H1 (cell line): ENCODE measurements at regions not wholly inside any gene's neighbourhood (a gene's known extent, or its start where the extent isn't known, plus 50 kb on each side); places are given as distances from the start of the nearest gene placed in this dataset.

Experiments used
- CTCF ChIA-PET: fragments of 300-600 bp; sonication (Branson Sonifier 250); formaldehyde crosslinking; loops from one replicate; lab custom pipeline; 2021; ENCODE audit not compliant: partially characterized antibody; lab: Charles Lee
- POLR2A ChIA-PET: fragments of 300-600 bp; sonication (Branson Sonifier 250); formaldehyde crosslinking; loops from one replicate; lab custom pipeline; 2021; ENCODE audit warnings: inconsistent platforms; ENCODE audit not compliant: partially characterized antibody; lab: Charles Lee
- DNase-seq, 2 experiments: peaks; one replicate each; pipeline versions ENCODE4 v3.0.0 to v3.0.0-alpha.2; 2010 to 2022; ENCODE audit warnings: low spot score in 2 of 2, low read depth in 1 of 2, mixed read lengths in 1 of 2
- FAIRE-seq: peaks from 2 replicates; lab custom pipeline; 2011; peaks lifted over from hg19 to GRCh38; lab: Jason Lieb, UNC
- H2AFZ ChIP-seq: 2 replicates; pipeline ENCODE4 v1.8.1; 2012; ENCODE audit warnings: low read length, inconsistent platforms
- H2AK5ac ChIP-seq: 2 replicates; pipeline ENCODE4 v1.6.1; 2013; ENCODE audit warnings: low read depth, low read length
- H2BK120ac ChIP-seq: replicated peaks from 2 replicates; pipeline ENCODE3; 2013; ENCODE audit warnings: low read depth, low read length, inconsistent platforms
- H2BK12ac ChIP-seq: 2 replicates; pipeline ENCODE4 v1.6.1; 2013; ENCODE audit warnings: low read depth, low read length
- H2BK15ac ChIP-seq: 2 replicates; pipeline ENCODE4 v1.6.1; 2013; ENCODE audit warnings: low read length
- H2BK20ac ChIP-seq: 2 replicates; pipeline ENCODE4 v1.6.1; 2013; ENCODE audit warnings: low read length
- H2BK5ac ChIP-seq: 2 replicates; pipeline ENCODE4 v1.6.1; 2013; ENCODE audit warnings: low read depth, low read length
- H3K14ac ChIP-seq: 2 replicates; pipeline ENCODE4 v1.6.1; 2013; ENCODE audit warnings: inconsistent platforms; ENCODE audit not compliant: insufficient read length
- H3K18ac ChIP-seq: 2 replicates; pipeline ENCODE4 v1.6.1; 2013; ENCODE audit warnings: low read length; ENCODE audit errors: extremely low read depth
- H3K23ac ChIP-seq: 2 replicates; pipeline ENCODE4 v1.6.1; 2013; ENCODE audit warnings: inconsistent platforms; ENCODE audit not compliant: insufficient read length
- H3K23me2 ChIP-seq: 2 replicates; pipeline ENCODE4 v1.6.1; 2013; ENCODE audit warnings: low read depth, low read length
- H3K27ac ChIP-seq: 2 replicates; pipeline ENCODE4 v1.6.1; 2011; ENCODE audit warnings: low read depth, low read length, inconsistent platforms
- H3K27me3 ChIP-seq, 4 experiments: replicated peaks in 1 of 4; 1 replicate in 1 of 4; 2 replicates in 3 of 4; pipeline versions ENCODE4 v1.6.1 to v1.8.1; 2011 to 2013; ENCODE audit warnings: low read length in 3 of 4, mild to moderate bottlenecking in 3 of 4, inconsistent platforms in 2 of 4, mixed read lengths in 2 of 4, moderate library complexity in 1 of 4; ENCODE audit not compliant: control insufficient read depth in 3 of 4, insufficient read depth in 3 of 4; ENCODE audit errors: extremely low read depth in 1 of 4
- H3K36me3 ChIP-seq, 4 experiments: 2 replicates each; pipeline versions ENCODE4 v1.6.1 to v1.8.1; 2011 to 2013; ENCODE audit warnings: mild to moderate bottlenecking in 4 of 4, low read length in 3 of 4, moderate library complexity in 2 of 4, control low read depth in 1 of 4, inconsistent platforms in 1 of 4; ENCODE audit not compliant: insufficient read depth in 4 of 4, control insufficient read depth in 2 of 4
- H3K4ac ChIP-seq: replicated peaks from 2 replicates; pipeline ENCODE3; 2013; ENCODE audit warnings: low read length, low read depth, mixed read lengths, inconsistent platforms; ENCODE audit not compliant: insufficient read length
- H3K4me1 ChIP-seq, 4 experiments: replicated peaks in 1 of 4; 1 replicate in 1 of 4; 2 replicates in 3 of 4; pipeline versions ENCODE4 v1.6.1 to v1.8.1; 2011 to 2013; ENCODE audit warnings: low read length in 3 of 4, inconsistent platforms in 2 of 4, mixed read lengths in 1 of 4; ENCODE audit not compliant: insufficient read depth in 4 of 4, control insufficient read depth in 3 of 4
- H3K4me2 ChIP-seq, 2 experiments: 2 replicates each; pipeline versions ENCODE4 v1.6.1 to v1.8.1; 2011 to 2013; ENCODE audit warnings: low read depth in 2 of 2, low read length in 2 of 2, control low read depth in 1 of 2, inconsistent platforms in 1 of 2, mild to moderate bottlenecking in 1 of 2; ENCODE audit not compliant: insufficient read depth in 1 of 2
- H3K4me3 ChIP-seq, 4 experiments: fragments of 200-600, 300-600 bp in 1 of 4; sonication (generic), shearing (Covaris generic), sonication (Bioruptor Twin) in 1 of 4; 2 replicates each; pipeline versions ENCODE4 v1.5.1 to v1.8.1; 2011 to 2016; ENCODE audit warnings: low read length in 4 of 4, low read depth in 3 of 4, control low read depth in 2 of 4, inconsistent platforms in 2 of 4, mild to moderate bottlenecking in 2 of 4, mixed read lengths in 1 of 4, moderate library complexity in 1 of 4; ENCODE audit not compliant: insufficient read depth in 2 of 4; ENCODE audit errors: extremely low read depth in 1 of 4
- H3K56ac ChIP-seq: replicated peaks from 2 replicates; pipeline ENCODE3; 2013; ENCODE audit warnings: low read depth, mild to moderate bottlenecking, mixed read lengths, low read length, inconsistent platforms; ENCODE audit not compliant: insufficient read length
- H3K79me1 ChIP-seq: 2 replicates; pipeline ENCODE4 v1.6.1; 2013; ENCODE audit warnings: low read depth, low read length, control low read depth
- H3K79me2 ChIP-seq, 2 experiments: 2 replicates each; pipeline versions ENCODE4 v1.6.1 to v1.8.1; 2012 to 2013; ENCODE audit warnings: low read length in 2 of 2, mild to moderate bottlenecking in 2 of 2, inconsistent platforms in 1 of 2; ENCODE audit not compliant: insufficient read depth in 2 of 2, control insufficient read depth in 1 of 2
- H3K9ac ChIP-seq, 4 experiments: replicated peaks in 1 of 4; 1 replicate in 1 of 4; 2 replicates in 3 of 4; pipeline versions ENCODE4 v1.6.1 to v1.8.1; 2011 to 2013; ENCODE audit warnings: low read depth in 3 of 4, low read length in 3 of 4, control low read depth in 2 of 4, mild to moderate bottlenecking in 2 of 4, moderate library complexity in 2 of 4, inconsistent platforms in 1 of 4; ENCODE audit errors: extremely low read depth in 1 of 4
- H3K9me3 ChIP-seq, 2 experiments: 2 replicates each; pipeline versions ENCODE4 v1.6.1 to v1.8.1; 2012 to 2013; ENCODE audit warnings: mild to moderate bottlenecking in 2 of 2, moderate library complexity in 2 of 2, control low read depth in 1 of 2, inconsistent platforms in 1 of 2, low read depth in 1 of 2, low read length in 1 of 2, mixed read lengths in 1 of 2; ENCODE audit not compliant: insufficient read depth in 2 of 2
- H4K20me1 ChIP-seq, 2 experiments: replicated peaks in 1 of 2; 2 replicates each; pipeline versions ENCODE3 to v1.8.1; 2011 to 2013; ENCODE audit warnings: inconsistent platforms in 2 of 2, low read length in 2 of 2, mild to moderate bottlenecking in 1 of 2; ENCODE audit not compliant: insufficient read depth in 2 of 2, control insufficient read depth in 1 of 2
- H4K5ac ChIP-seq: 2 replicates; pipeline ENCODE4 v1.6.1; 2013; ENCODE audit warnings: low read length, low read depth, mixed read lengths, inconsistent platforms; ENCODE audit not compliant: insufficient read length
- H4K8ac ChIP-seq: 2 replicates; pipeline ENCODE4 v1.8.0; 2013; ENCODE audit warnings: mild to moderate bottlenecking, moderate library complexity, low read length, inconsistent platforms; ENCODE audit not compliant: insufficient read depth; ENCODE audit errors: extremely low read depth
- H4K91ac ChIP-seq: replicated peaks from 2 replicates; pipeline ENCODE3; 2013; ENCODE audit warnings: low read length, mixed read lengths, inconsistent platforms; ENCODE audit not compliant: insufficient read length
- CREB1 ChIP-seq: IDR thresholded peaks from 2 replicates; pipeline ENCODE4 v1.6.1; 2012; ENCODE audit warnings: inconsistent platforms
- MAX ChIP-seq: IDR thresholded peaks from 2 replicates; pipeline ENCODE4 v1.6.1; 2012; ENCODE audit warnings: inconsistent platforms
- NRF1 ChIP-seq: IDR thresholded peaks from 2 replicates; pipeline ENCODE4 v1.6.1; 2011; ENCODE audit warnings: mild to moderate bottlenecking, low read depth, low read length, improper control_type of control experiment
- POU5F1 ChIP-seq: IDR thresholded peaks from 2 replicates; pipeline ENCODE4 v1.6.1; 2011; ENCODE audit warnings: low read depth, mild to moderate bottlenecking, low read length, moderate library complexity
- RFX5 ChIP-seq: IDR thresholded peaks from 2 replicates; pipeline ENCODE4 v1.6.1; 2011; ENCODE audit warnings: low read depth, low read length, improper control_type of control experiment, borderline replicate concordance
- RXRA ChIP-seq: IDR thresholded peaks from 2 replicates; pipeline ENCODE4 v1.6.1; 2011; ENCODE audit warnings: low read depth, mild to moderate bottlenecking, low read length, moderate library complexity; ENCODE audit not compliant: insufficient read depth
- SP2 ChIP-seq: IDR thresholded peaks from 2 replicates; pipeline ENCODE4 v1.6.1; 2012; ENCODE audit warnings: mild to moderate bottlenecking, low read length, inconsistent platforms
- SP4 ChIP-seq: IDR thresholded peaks from 2 replicates; pipeline ENCODE4 v1.6.1; 2012; ENCODE audit warnings: low read length, inconsistent platforms
- TAF7 ChIP-seq: optimal IDR thresholded peaks from 2 replicates; pipeline ENCODE3; 2011; ENCODE audit warnings: low read depth, mild to moderate bottlenecking, inconsistent platforms, low read length, moderate library complexity, borderline replicate concordance
- TEAD4 ChIP-seq: IDR thresholded peaks from 2 replicates; pipeline ENCODE4 v1.6.1; 2012; ENCODE audit warnings: low read depth, low read length, inconsistent platforms, mixed read lengths
- WGBS, 2 experiments: shearing (Covaris generic) in 1 of 2; methylation state at CpG; one replicate each; pipeline versions ENCODE4 v1.1.6 to v1.1.7; 2013 to 2015; ENCODE audit warnings: low lambda C conversion rate in 2 of 2, mixed read lengths in 2 of 2, inconsistent platforms in 1 of 2, low coverage in 1 of 2, missing lambda C conversion rate in 1 of 2; ENCODE audit not compliant: insufficient replicate concordance in 2 of 2, insufficient coverage in 1 of 2, insufficient read length in 1 of 2; ENCODE audit errors: extremely low coverage in 1 of 2, missing lambda C conversion rate in 1 of 2; 5-methylcytosine and 5-hydroxymethylcytosine counted together

GRCh38 chr11:26019386-26019785 lies 312.5 kb upstream of the ANO3 start:
- Histone ChIP-seq H4K5ac (no peak overlapping the region), H3K14ac (no peak overlapping the region), H2BK20ac (no peak overlapping the region), H3K9me3 (no peaks in the 10 kb centered on the region), H3K4me3 (no peak overlapping the region), H3K4ac (no peak overlapping the region), H2AK5ac (no peak overlapping the region), H2BK12ac (no peak overlapping the region), H3K36me3 (no peaks in the 10 kb centered on the region), H3K79me2 (no peaks in the 10 kb centered on the region), H2BK15ac (no peak overlapping the region), H4K8ac (no peak overlapping the region), H2BK120ac (no peak overlapping the region), H3K4me2 (no peak overlapping the region), H3K18ac (no peak overlapping the region), H3K27me3 (no peaks in the 10 kb centered on the region), H3K4me1 (no peaks in the 10 kb centered on the region), H2BK5ac (no peak overlapping the region), H3K79me1 (no peaks in the 10 kb centered on the region), H2AFZ (no peak overlapping the region), H3K9ac (no peak overlapping the region), H3K23me2 (no peaks in the 10 kb centered on the region), H3K56ac (no peak overlapping the region), H4K91ac (no peak overlapping the region), H3K27ac (no peak overlapping the region), H3K23ac (no peak overlapping the region), H4K20me1 (no peaks in the 10 kb centered on the region)
- DNase-seq (no peak), FAIRE-seq (no peak)
- 94% methylated on average over 3 of the region's 3 CpGs; no CpG with 5 or more reads in 1 of the 2 experiments for WGBS, 2 experiments
- ChIA-PET CTCF (interaction anchor here (0.7 to 1.7 kb wide), 3 partner anchors 37 to 265 kb away, joined by 3 to 6 read pairs (median 3); no protein-coding TSS in a partner anchor), POLR2A (no interaction called here)
- TF ChIP-seq TEAD4 (no peak), RFX5 (no peak), SP4 (no peak), POU5F1 (no peak), RXRA (no peak), TAF7 (no peak), NRF1 (no peak), CREB1 (no peak), SP2 (no peak), MAX (no peak)
